ENCODE measurements at regions not wholly inside any gene's neighbourhood (a gene's known extent, or its start where the extent isn't known, plus 50 kb on each side); places are given as distances from the start of the nearest gene placed in this dataset.

DNA sequence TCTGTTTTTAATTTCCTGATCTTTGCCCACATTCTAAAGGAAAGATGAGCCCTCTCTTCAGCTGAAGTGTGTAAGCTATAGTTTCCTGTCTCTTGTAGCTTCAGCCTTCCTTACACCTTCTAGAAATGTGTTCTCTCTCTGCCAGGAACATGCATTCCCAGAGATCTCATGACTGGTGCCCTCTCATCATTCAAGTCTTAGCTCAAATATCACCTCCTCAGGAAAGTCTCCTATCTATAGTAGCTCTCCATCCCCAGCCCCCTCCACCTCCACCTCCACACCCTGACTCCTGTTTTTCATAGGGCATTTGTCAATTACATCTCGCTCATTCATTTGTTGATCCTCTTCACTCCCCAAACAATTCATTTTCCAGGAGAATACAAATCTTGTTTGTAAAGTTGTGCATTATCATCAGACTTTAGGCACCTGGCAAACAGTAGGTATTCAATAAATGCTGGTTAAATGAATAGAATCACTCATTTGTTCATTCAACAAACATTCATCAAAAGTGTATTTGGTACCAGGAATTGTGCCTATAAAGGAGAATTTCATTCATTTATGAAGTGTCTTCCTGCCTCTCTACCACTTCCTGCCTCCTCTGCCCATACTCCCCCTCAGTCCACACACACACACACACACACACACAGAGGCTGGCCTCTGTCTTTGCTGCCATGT, 160.3 kb downstream of the BBOX1 start:
- no peak overlapping the region for H3K4me3 ChIP-seq (ENCODE audit: insufficient read depth, low read depth, low read length)
- H3K27ac ChIP-seq (ENCODE audit: insufficient read depth, low read length): no peak overlapping the region
- ChIA-PET POLR2A (ENCODE audit: unreplicated experiment) (interaction anchor here (0.5 kb wide), 1 partner anchor 11 kb away, joined by 3 read pairs; no protein-coding TSS in a partner anchor), CTCF (interaction anchor here (1.1 kb wide), 1 partner anchor 10 kb away, joined by 4 read pairs; no protein-coding TSS in a partner anchor)
- in situ Hi-C loops (cut with MboI; ENCODE audit: low sequenced_read_pairs): no loop called here
- H3K9ac ChIP-seq (ENCODE audit: low read depth, low read length): no peak overlapping the region
- no CpG with 5 or more reads among the region's 1 CpG for WGBS, 2 experiments (ENCODE audit: extremely low coverage in 2 of 2, insufficient read length in 1 of 2)
- H3K4ac ChIP-seq (ENCODE audit: low read depth, low read length): no peak overlapping the region
- H3K36me3 ChIP-seq (ENCODE audit: control insufficient read depth, insufficient read depth, low read length): no peaks in the 10 kb centered on the region
- H4K5ac ChIP-seq (ENCODE audit: low read depth, low read length): no peak overlapping the region
- no peak overlapping the region for H3K4me2 ChIP-seq (ENCODE audit: low read depth, low read length)
- TF ChIP-seq MAZ (IDR thresholded peaks at IDR 0.05; ENCODE audit: borderline replicate concordance, low read depth, low read length): no peak
- no peak for TF ChIP-seq CEBPB (IDR thresholded peaks at IDR 0.05; ENCODE audit: low read depth, low read length)
- TF ChIP-seq, protein P1, sequence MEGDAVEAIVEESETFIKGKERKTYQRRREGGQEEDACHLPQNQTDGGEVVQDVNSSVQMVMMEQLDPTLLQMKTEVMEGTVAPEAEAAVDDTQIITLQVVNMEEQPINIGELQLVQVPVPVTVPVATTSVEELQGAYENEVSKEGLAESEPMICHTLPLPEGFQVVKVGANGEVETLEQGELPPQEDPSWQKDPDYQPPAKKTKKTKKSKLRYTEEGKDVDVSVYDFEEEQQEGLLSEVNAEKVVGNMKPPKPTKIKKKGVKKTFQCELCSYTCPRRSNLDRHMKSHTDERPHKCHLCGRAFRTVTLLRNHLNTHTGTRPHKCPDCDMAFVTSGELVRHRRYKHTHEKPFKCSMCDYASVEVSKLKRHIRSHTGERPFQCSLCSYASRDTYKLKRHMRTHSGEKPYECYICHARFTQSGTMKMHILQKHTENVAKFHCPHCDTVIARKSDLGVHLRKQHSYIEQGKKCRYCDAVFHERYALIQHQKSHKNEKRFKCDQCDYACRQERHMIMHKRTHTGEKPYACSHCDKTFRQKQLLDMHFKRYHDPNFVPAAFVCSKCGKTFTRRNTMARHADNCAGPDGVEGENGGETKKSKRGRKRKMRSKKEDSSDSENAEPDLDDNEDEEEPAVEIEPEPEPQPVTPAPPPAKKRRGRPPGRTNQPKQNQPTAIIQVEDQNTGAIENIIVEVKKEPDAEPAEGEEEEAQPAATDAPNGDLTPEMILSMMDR (conservative IDR thresholded peaks at IDR 0.05; ENCODE audit: low read depth, low read length): no peak
- no peak for TF ChIP-seq CHD1 (IDR thresholded peaks at IDR 0.05; ENCODE audit: low read depth, low read length)
- no peak for TF ChIP-seq RFX5 (IDR thresholded peaks at IDR 0.05; ENCODE audit: low read depth, low read length)
- no peak for TF ChIP-seq BHLHE40 (IDR thresholded peaks at IDR 0.05; ENCODE audit: low read depth, low read length)
- TF ChIP-seq, protein P2, sequence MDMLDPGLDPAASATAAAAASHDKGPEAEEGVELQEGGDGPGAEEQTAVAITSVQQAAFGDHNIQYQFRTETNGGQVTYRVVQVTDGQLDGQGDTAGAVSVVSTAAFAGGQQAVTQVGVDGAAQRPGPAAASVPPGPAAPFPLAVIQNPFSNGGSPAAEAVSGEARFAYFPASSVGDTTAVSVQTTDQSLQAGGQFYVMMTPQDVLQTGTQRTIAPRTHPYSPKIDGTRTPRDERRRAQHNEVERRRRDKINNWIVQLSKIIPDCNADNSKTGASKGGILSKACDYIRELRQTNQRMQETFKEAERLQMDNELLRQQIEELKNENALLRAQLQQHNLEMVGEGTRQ (IDR thresholded peaks at IDR 0.05; ENCODE audit: low read depth, low read length): no peak
- no peak for TF ChIP-seq FOS (IDR thresholded peaks at IDR 0.05; ENCODE audit: low read depth, low read length)
- TF ChIP-seq SMC3 (IDR thresholded peaks at IDR 0.05; ENCODE audit: low read depth, low read length): no peak
- no peak for TF ChIP-seq NFE2L2 (IDR thresholded peaks at IDR 0.05; ENCODE audit: low read depth, low read length)
- TF ChIP-seq RCOR1 (IDR thresholded peaks at IDR 0.05; ENCODE audit: insufficient replicate concordance, low read length): no peak
- no peak overlapping the region for H2BK5ac ChIP-seq (ENCODE audit: low read depth, low read length, poor library complexity, severe bottlenecking)
- H3K23ac ChIP-seq (ENCODE audit: low read depth, low read length): no peak overlapping the region
- no peak overlapping the region for H2BK120ac ChIP-seq (ENCODE audit: low read depth, low read length)
- H3K56ac ChIP-seq (ENCODE audit: extremely low read depth, insufficient read depth, low read length): no peak overlapping the region
- ATAC-seq (ENCODE audit: low read depth) (no peak), DNase-seq (no peak)
- no peak overlapping the region for H2BK20ac ChIP-seq (ENCODE audit: low read depth, low read length)
- intact Hi-C loops (cut with micrococcal nuclease): no loop called here
- H4K20me1 ChIP-seq (ENCODE audit: insufficient read depth, low read length): no peaks in the 10 kb centered on the region
- no peaks in the 10 kb centered on the region for H3K9me3 ChIP-seq (ENCODE audit: control insufficient read depth, insufficient read depth, low read length)
- no peak overlapping the region for H2AFZ ChIP-seq (replicated peaks; ENCODE audit: low read length, poor library complexity)
- dilution Hi-C loops (cut with HindIII; ENCODE audit: low sequenced_read_pairs, unreplicated experiment): no loop called here
- no TSS peak for BruUV-seq (replicated peaks)
- no peak overlapping the region for H4K91ac ChIP-seq (ENCODE audit: insufficient read depth, low read depth, low read length)
- peaks cover 5% of the 10 kb centered on the region for H3K27me3 ChIP-seq (ENCODE audit: control insufficient read depth, insufficient read depth, low read length)
- no peaks in the 10 kb centered on the region for H3K9me1 ChIP-seq (ENCODE audit: insufficient read depth, low read length)
- H3K18ac ChIP-seq (ENCODE audit: low read depth, low read length): no peak overlapping the region
- H2BK15ac ChIP-seq (ENCODE audit: low read depth, low read length): no peak overlapping the region
- H2AK9ac ChIP-seq (replicated peaks; ENCODE audit: low read depth, low read length, poor library complexity): no peak overlapping the region
- no peak overlapping the region for H3K14ac ChIP-seq (replicated peaks; ENCODE audit: low read depth, low read length)
- H4K8ac ChIP-seq (ENCODE audit: low read depth in 2 of 2, low read length in 2 of 2): no peak overlapping the region
- no peaks in the 10 kb centered on the region for H3K79me1 ChIP-seq (ENCODE audit: low read depth in 1 of 2, low read length in 2 of 2)
- no peak overlapping the region for H2AK5ac ChIP-seq (ENCODE audit: low read depth, low read length)
- H3K4me1 ChIP-seq (ENCODE audit: control insufficient read depth, insufficient read depth, low read length): peaks cover 2% of the 10 kb centered on the region; the same call in 1 of the 2 replicates
